Lung (tissue), 11 donors: ENCODE measurements at regions not wholly inside any gene's neighbourhood (a gene's known extent, or its start where the extent isn't known, plus 50 kb on each side); places are given as distances from the start of the nearest gene placed in this dataset.

Experiments
- ATAC-seq: fragments of 200-7000 bp; cut with Tn5 transposase; one replicate; pipeline ENCODE4 v1.9.1; 2020; ENCODE audit warnings: moderate number of reproducible peaks; ENCODE audit not compliant: insufficient read depth, low FRiP score
- DNase-seq, 3 donors: peaks; one replicate each; pipeline ENCODE4 v3.0.0-alpha.2; 2013 to 2017
- H3K27ac ChIP-seq, 2 donors: one replicate each; pipeline ENCODE4 v1.5.1; 2013; ENCODE audit warnings: mild to moderate bottlenecking in 2 of 2, moderate library complexity in 2 of 2, control low read depth in 1 of 2, inconsistent platforms in 1 of 2, low read depth in 1 of 2, low read length in 1 of 2
- H3K27me3 ChIP-seq, 3 donors: one replicate each; pipeline ENCODE4 v1.5.1; 2013; ENCODE audit warnings: low read length in 2 of 3; ENCODE audit not compliant: control insufficient read depth in 3 of 3, insufficient read depth in 3 of 3
- H3K36me3 ChIP-seq, 4 donors: one replicate each; pipeline ENCODE4 v1.5.1; 2013; ENCODE audit warnings: low read length in 4 of 4, mild to moderate bottlenecking in 1 of 4, moderate library complexity in 1 of 4; ENCODE audit not compliant: control insufficient read depth in 4 of 4, insufficient read depth in 4 of 4
- H3K4me1 ChIP-seq, 5 donors: one replicate each; pipeline ENCODE4 v1.5.1; 2013; ENCODE audit warnings: low read length in 5 of 5, mild to moderate bottlenecking in 2 of 5, moderate library complexity in 1 of 5; ENCODE audit not compliant: control insufficient read depth in 5 of 5, insufficient read depth in 5 of 5
- H3K4me3 ChIP-seq: one replicate; pipeline ENCODE4 v1.5.1; 2013; ENCODE audit warnings: mild to moderate bottlenecking, control low read depth, moderate library complexity
- H3K9ac ChIP-seq, 2 donors: one replicate each; pipeline ENCODE4 v1.5.1; 2013; ENCODE audit warnings: low read length in 2 of 2, control low read depth in 1 of 2; ENCODE audit not compliant: insufficient read depth in 1 of 2
- H3K9me3 ChIP-seq, 4 donors: one replicate each; pipeline ENCODE4 v1.5.1; 2013; ENCODE audit warnings: low read length in 3 of 4, mild to moderate bottlenecking in 1 of 4, moderate library complexity in 1 of 4; ENCODE audit not compliant: control insufficient read depth in 4 of 4, insufficient read depth in 3 of 4
- CTCF ChIP-seq: IDR thresholded peaks from 2 replicates; pipeline ENCODE4 v1.5.1; 2012; ENCODE audit warnings: mild to moderate bottlenecking; ENCODE audit errors: control extremely low read depth, extremely low read depth
- WGBS, 2 donors: extraction: QIAGEN DNeasy Blood & Tissue Kit; methylation state at CpG; one replicate each; pipeline ENCODE4 v1.1.7; 2013; 5-methylcytosine and 5-hydroxymethylcytosine counted together
- donor health status: control.
- donor health status: control.
- donor health status: Bipolar disorder and iron deficiency.
- donor health status: healthy.
- donor health status: DM: yes; HTN: yes; CAD: no.

GRCh38 chr2:234677758-234678538, 181.1 kb upstream of the ARL4C start:
- no peak overlapping the region for H3K4me3 ChIP-seq
- DNase-seq: no peak
- no peak overlapping the region for H3K9ac ChIP-seq
- no peaks in the 10 kb centered on the region for H3K9me3 ChIP-seq
- ATAC-seq: no peak
- WGBS, 2 donors: 80 to 87% methylated on average over 6 of the region's 6 CpGs
- TF ChIP-seq CTCF: no peak
- H3K36me3 ChIP-seq: no peaks in the 10 kb centered on the region
- H3K27me3 ChIP-seq: no peaks in the 10 kb centered on the region
- H3K4me1 ChIP-seq: peaks cover 0 to 34% (median 24%) of the 10 kb centered on the region in 5 donors
- no peak overlapping the region for H3K27ac ChIP-seq

GRCh38 chr2:234676783-234677450, 180.0 kb upstream of the ARL4C start:
- H3K9me3 ChIP-seq: no peaks in the 10 kb centered on the region
- peaks cover 0 to 37% (median 24%) of the 10 kb centered on the region in 5 donors for H3K4me1 ChIP-seq
- no peak for TF ChIP-seq CTCF
- no peak overlapping the region for H3K4me3 ChIP-seq
- H3K27ac ChIP-seq: no peak overlapping the region
- H3K9ac ChIP-seq: no peak overlapping the region
- DNase-seq (no peak), ATAC-seq (no peak)
- no peaks in the 10 kb centered on the region for H3K36me3 ChIP-seq
- no peaks in the 10 kb centered on the region for H3K27me3 ChIP-seq
- 85 to 88% methylated on average over 8 of the region's 8 CpGs for WGBS, 2 donors

DNA sequence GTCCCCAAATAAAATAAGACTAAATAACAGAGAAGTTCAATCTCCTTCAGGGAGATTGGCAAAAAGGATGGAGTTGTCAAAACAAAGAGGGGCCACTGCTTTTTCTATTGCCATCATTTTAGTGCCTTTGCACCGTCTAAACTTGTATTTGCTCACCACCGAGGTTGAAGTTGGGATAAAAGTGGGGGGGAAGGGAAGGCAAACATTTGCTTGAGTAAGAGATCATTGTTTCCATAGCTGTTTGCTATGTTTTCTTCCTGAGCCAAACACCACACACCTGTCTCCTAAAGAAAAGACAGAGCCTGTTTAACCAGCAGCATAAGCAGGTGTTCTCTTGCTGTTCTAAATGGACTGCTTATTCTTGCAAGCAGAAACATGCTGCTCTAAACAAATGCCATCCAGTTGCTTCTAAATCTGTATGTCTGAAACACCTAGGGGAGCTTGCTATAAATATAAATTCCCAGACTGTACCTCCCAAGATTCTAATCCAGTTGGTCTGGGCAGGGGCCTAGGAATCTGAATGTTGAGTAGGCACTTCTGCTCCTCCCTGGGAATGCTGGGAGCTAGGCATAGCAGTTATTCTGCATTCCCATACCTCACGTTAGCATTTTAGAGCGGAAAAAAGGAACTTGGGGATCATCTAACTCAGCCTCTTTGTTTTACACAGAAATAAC, 179.4 kb upstream of the ARL4C start:
- no peak overlapping the region for H3K27ac ChIP-seq
- TF ChIP-seq CTCF: no peak
- 73 to 90% methylated on average over 4 of the region's 4 CpGs for WGBS, 2 donors
- no peaks in the 10 kb centered on the region for H3K27me3 ChIP-seq
- DNase-seq (peak in 2 of 3 donors; percentile 25 to 46), ATAC-seq (no peak)
- H3K4me1 ChIP-seq: peaks cover 0 to 31% (median 24%) of the 10 kb centered on the region in 5 donors
- no peaks in the 10 kb centered on the region for H3K9me3 ChIP-seq
- no peak overlapping the region for H3K4me3 ChIP-seq
- no peak overlapping the region for H3K9ac ChIP-seq
- H3K36me3 ChIP-seq: no peaks in the 10 kb centered on the region
